HEK293T (cell line): ENCODE measurements at regions not wholly inside any gene's neighbourhood (a gene's known extent, or its start where the extent isn't known, plus 50 kb on each side); places are given as distances from the start of the nearest gene placed in this dataset.
"Not testable (repeated sequence)": the region's sequence is repeated elsewhere in the genome, so short reads cannot be mapped to it uniquely, and the experiment has no call there.

Experiments
- CTCF ChIA-PET: fragments of 350-600 bp; formaldehyde crosslinking; extraction: SDS; loops from one replicate; lab custom pipeline; 2021; ENCODE audit warnings: antibody characterized with exemption, inconsistent platforms; lab: Yijun Ruan, JAX
- POLR2A ChIA-PET: fragments of 350-600 bp; formaldehyde crosslinking; extraction: SDS; loops from one replicate; lab custom pipeline; 2020; ENCODE audit warnings: antibody characterized with exemption, inconsistent platforms; lab: Yijun Ruan, JAX
- DNase-seq: peaks from one replicate; pipeline ENCODE4 v3.0.0; 2012; ENCODE audit warnings: mixed read lengths; ENCODE audit errors: extremely low spot score
- ARNT ChIP-seq: fragments of 450-650 bp; IDR thresholded peaks from 2 replicates; pipeline ENCODE4 v1.6.1; 2017; ENCODE audit warnings: mild to moderate bottlenecking
- BHLHE40 ChIP-seq: fragments of 450-650 bp; IDR thresholded peaks from 2 replicates; pipeline ENCODE4 v1.6.1; 2016; ENCODE audit warnings: mild to moderate bottlenecking, moderate library complexity, borderline replicate concordance
- CTBP1 ChIP-seq: fragments of 450-650 bp; IDR thresholded peaks from 2 replicates; pipeline ENCODE4 v1.6.1; 2016; ENCODE audit warnings: borderline replicate concordance
- ELF4 ChIP-seq: fragments of 450-650 bp; IDR thresholded peaks from 2 replicates; pipeline ENCODE4 v1.6.1; 2017; ENCODE audit warnings: antibody characterized with exemption
- FOXA1 ChIP-seq: fragments of 450-650 bp; IDR thresholded peaks from 2 replicates; pipeline ENCODE4 v1.6.1; 2016; ENCODE audit warnings: mild to moderate bottlenecking
- FOXK2 ChIP-seq: fragments of 450-650 bp; IDR thresholded peaks from 2 replicates; pipeline ENCODE4 v1.6.1; 2016; ENCODE audit warnings: mild to moderate bottlenecking
- FOXM1 ChIP-seq: fragments of 450-650 bp; IDR thresholded peaks from 2 replicates; pipeline ENCODE4 v1.6.1; 2017; ENCODE audit warnings: mild to moderate bottlenecking, borderline replicate concordance
- HDGF ChIP-seq: fragments of 450-650 bp; IDR thresholded peaks from 2 replicates; pipeline ENCODE4 v1.6.1; 2017; ENCODE audit warnings: antibody characterized with exemption, borderline replicate concordance
- L3MBTL2 ChIP-seq: fragments of 450-650 bp; conservative IDR thresholded peaks from 2 replicates; pipeline ENCODE4 v1.6.1; 2016; ENCODE audit warnings: mild to moderate bottlenecking
- LEF1 ChIP-seq: fragments of 450-650 bp; IDR thresholded peaks from 2 replicates; pipeline ENCODE4 v1.6.1; 2017; ENCODE audit warnings: mild to moderate bottlenecking, borderline replicate concordance
- NFRKB ChIP-seq: fragments of 450-650 bp; IDR thresholded peaks from 2 replicates; pipeline ENCODE4 v1.6.1; 2016; ENCODE audit warnings: mild to moderate bottlenecking, moderate library complexity
- SP1 ChIP-seq: fragments of 450-650 bp; IDR thresholded peaks from 2 replicates; pipeline ENCODE4 v1.6.1; 2017
- SUZ12 ChIP-seq: fragments of 450-650 bp; IDR thresholded peaks from 2 replicates; pipeline ENCODE4 v1.6.1; 2016; ENCODE audit warnings: mild to moderate bottlenecking
- TARDBP ChIP-seq: fragments of 450-650 bp; IDR thresholded peaks from 2 replicates; pipeline ENCODE4 v1.6.1; 2016
- ZNF384 ChIP-seq: fragments of 450-650 bp; IDR thresholded peaks from 2 replicates; pipeline ENCODE4 v1.6.1; 2016
- TF ChIP-seq, protein P1 (sequence below): fragments of 450-650 bp; IDR thresholded peaks from 2 replicates; pipeline ENCODE4 v1.6.1; 2016

DNA sequence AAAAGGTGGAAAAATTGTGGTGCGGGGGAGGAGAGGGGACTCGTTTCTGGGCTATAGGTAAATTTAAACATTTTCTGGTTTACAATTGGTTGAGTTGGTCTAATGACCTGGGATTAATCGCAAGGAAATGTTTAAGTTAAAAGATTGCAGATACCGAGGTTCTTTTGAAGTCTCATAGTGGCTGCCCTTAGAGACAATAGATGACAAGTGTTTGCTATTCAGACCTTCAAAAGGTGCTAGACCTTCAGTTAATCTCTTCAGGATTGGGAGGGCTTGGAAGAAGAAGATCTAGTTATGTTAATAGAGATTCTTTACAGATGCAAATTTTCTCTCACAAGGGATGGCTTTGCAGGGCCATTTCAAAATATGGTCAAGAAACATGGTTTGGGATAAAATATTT is 2286.1 kb upstream of the AGA start:
- ChIA-PET CTCF (no interaction called here), POLR2A (no interaction called here)
- TF ChIP-seq ZNF384 (no peak), CTBP1 (no peak), LEF1 (no peak), FOXM1 (no peak), ARNT (no peak), HDGF (no peak), BHLHE40 (no peak), ELF4 (no peak), SP1 (no peak)
- TF ChIP-seq, protein P1, sequence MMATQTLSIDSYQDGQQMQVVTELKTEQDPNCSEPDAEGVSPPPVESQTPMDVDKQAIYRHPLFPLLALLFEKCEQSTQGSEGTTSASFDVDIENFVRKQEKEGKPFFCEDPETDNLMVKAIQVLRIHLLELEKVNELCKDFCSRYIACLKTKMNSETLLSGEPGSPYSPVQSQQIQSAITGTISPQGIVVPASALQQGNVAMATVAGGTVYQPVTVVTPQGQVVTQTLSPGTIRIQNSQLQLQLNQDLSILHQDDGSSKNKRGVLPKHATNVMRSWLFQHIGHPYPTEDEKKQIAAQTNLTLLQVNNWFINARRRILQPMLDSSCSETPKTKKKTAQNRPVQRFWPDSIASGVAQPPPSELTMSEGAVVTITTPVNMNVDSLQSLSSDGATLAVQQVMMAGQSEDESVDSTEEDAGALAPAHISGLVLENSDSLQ: no peak
- no peak for DNase-seq

DNA sequence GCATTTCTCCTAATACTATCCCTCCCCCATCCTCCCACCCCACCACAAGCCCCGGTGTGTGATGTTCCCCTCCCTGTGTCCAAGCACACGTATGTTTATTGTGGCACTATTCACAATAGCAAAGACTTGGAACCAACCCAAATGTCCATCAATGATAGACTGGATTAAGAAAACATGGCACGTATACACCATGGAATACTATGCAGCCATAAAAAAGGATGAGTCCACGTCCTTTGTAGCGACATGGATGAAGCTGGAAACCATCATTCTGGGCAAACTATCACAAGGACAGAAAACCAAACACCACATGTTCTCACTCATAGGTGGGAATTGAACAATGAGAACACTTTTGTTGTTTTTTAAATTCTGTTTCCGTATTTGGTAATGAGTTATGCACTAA is 2294.6 kb upstream of the AGA start:
- POLR2A ChIA-PET, DNase-seq, CTCF ChIA-PET: not testable (repeated sequence)

DNA sequence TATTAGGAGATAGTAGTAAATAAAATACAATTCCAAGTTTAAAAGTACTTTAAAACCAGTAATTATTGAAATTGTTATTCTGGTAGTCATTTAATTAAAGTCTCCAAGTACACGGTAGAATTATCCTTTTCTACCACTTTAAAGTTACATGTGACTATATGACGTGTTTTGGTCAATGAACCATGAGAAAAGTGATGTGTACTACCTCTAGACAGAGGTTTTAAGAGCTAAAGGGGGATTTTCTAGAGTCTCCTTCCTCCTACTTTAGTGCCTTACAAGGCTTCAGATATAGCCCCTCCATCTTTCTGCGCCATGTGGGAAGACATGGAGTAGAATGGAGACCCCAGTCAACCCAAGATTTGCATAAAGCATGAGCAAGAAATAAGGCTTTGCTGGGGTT is 2296.6 kb upstream of the AGA start:
- DNase-seq: no peak
- POLR2A ChIA-PET: no interaction called here
- TF ChIP-seq ZNF384 (no peak), TARDBP (no peak), FOXM1 (no peak), SP1 (no peak), L3MBTL2 (no peak), HDGF (no peak), FOXK2 (no peak), CTBP1 (no peak), FOXA1 (no peak), NFRKB (no peak), ARNT (no peak), BHLHE40 (no peak), SUZ12 (no peak), ELF4 (no peak), LEF1 (no peak)
- TF ChIP-seq, protein P1: no peak
- CTCF ChIA-PET: no interaction called here

- POLR2A ChIA-PET: no interaction called here
- DNase-seq: no peak
- CTCF ChIA-PET: interaction anchor here (0.7 kb wide), 1 partner anchor 602 kb away, joined by 5 read pairs; no protein-coding TSS in a partner anchor
- TF ChIP-seq, protein P1: no peak
- no peak for TF ChIP-seq ZNF384
- TF ChIP-seq BHLHE40: no peak
- no peak for TF ChIP-seq ELF4
- no peak for TF ChIP-seq NFRKB
- no peak for TF ChIP-seq FOXK2
- TF ChIP-seq FOXA1: no peak
- no peak for TF ChIP-seq L3MBTL2
- TF ChIP-seq LEF1: no peak
Measured at GRCh38 chr4:179747218-179747910, 2305.1 kb upstream of the AGA start.

GRCh38 chr4:179748837-179749236 is 2306.6 kb upstream of the AGA start:
- TF ChIP-seq FOXM1: no peak
- CTCF ChIA-PET: no interaction called here
- POLR2A ChIA-PET: no interaction called here
- no peak for DNase-seq

GRCh38 chr4:179750374-179750773 is 2308.1 kb upstream of the AGA start:
- ChIA-PET CTCF (no interaction called here), POLR2A (no interaction called here)
- TF ChIP-seq FOXK2 (no peak), ZNF384 (no peak), ARNT (no peak), SP1 (no peak), ELF4 (no peak), CTBP1 (peak; percentile 88), L3MBTL2 (no peak), SUZ12 (no peak), BHLHE40 (no peak)
- TF ChIP-seq, protein P1: peak; percentile 96
- peak; percentile 28 for DNase-seq
